OCI-LY3 (cell line): ENCODE measurements at regions not wholly inside any gene's neighbourhood (a gene's known extent, or its start where the extent isn't known, plus 50 kb on each side); places are given as distances from the start of the nearest gene placed in this dataset.

Experiments used
- H2AFZ ChIP-seq: fragments of 200-600, 300-600 bp; shearing (Covaris generic); 2 replicates; pipeline ENCODE4 v1.6.0; 2014; ENCODE audit warnings: antibody characterized with exemption, low read depth, low read length
- H3K27ac ChIP-seq: fragments of 200-600, 300-600 bp; sonication (generic); 2 replicates; pipeline ENCODE4 v1.5.1; 2014; ENCODE audit warnings: mild to moderate bottlenecking, low read length, moderate library complexity, mixed read lengths
- H3K27me3 ChIP-seq: fragments of 200-600, 300-600 bp; sonication (generic); 2 replicates; pipeline ENCODE4 v1.6.1; 2014; ENCODE audit warnings: low read depth, low read length, mixed read lengths
- H3K36me3 ChIP-seq: fragments of 200-600, 300-600 bp; sonication (generic); replicated peaks from 2 replicates; pipeline ENCODE3; 2014; ENCODE audit warnings: low read depth, low read length, mixed read lengths
- H3K4me1 ChIP-seq: fragments of 300-600, 200-600 bp; sonication (generic); 2 replicates; pipeline ENCODE4 v1.6.1; 2014; ENCODE audit warnings: low read length, mixed read lengths
- H3K4me2 ChIP-seq: fragments of 200-600, 300-600 bp; sonication (generic); 2 replicates; pipeline ENCODE4 v1.6.1; 2014; ENCODE audit warnings: low read length, mixed read lengths
- H3K4me3 ChIP-seq: fragments of 300-600, 200-600 bp; sonication (generic); 2 replicates; pipeline ENCODE4 v1.5.1; 2014; ENCODE audit warnings: antibody characterized with exemption, mild to moderate bottlenecking, low read length, moderate library complexity
- H3K79me2 ChIP-seq: fragments of 300-600, 200-600 bp; shearing (Covaris generic); 2 replicates; pipeline ENCODE4 v1.6.1; 2014; ENCODE audit warnings: mild to moderate bottlenecking, low read length, mixed read lengths
- H3K9ac ChIP-seq: fragments of 300-600, 200-600 bp; shearing (Covaris generic); 2 replicates; pipeline ENCODE4 v1.6.0; 2014; ENCODE audit warnings: mild to moderate bottlenecking, low read length, moderate library complexity
- H3K9me3 ChIP-seq: fragments of 200-600, 300-600 bp; shearing (Covaris generic); 2 replicates; pipeline ENCODE4 v1.6.1; 2014; ENCODE audit warnings: low read length, mixed read lengths; ENCODE audit not compliant: insufficient read depth
- H4K20me1 ChIP-seq: fragments of 200-600, 300-600 bp; sonication (generic); 2 replicates; pipeline ENCODE4 v1.6.1; 2016; ENCODE audit warnings: low read length, mixed read lengths; ENCODE audit not compliant: insufficient read depth
- EZH2phosphoT487 ChIP-seq: fragments of 200-600 bp; shearing (Covaris generic); IDR thresholded peaks from 2 replicates; pipeline ENCODE4 v1.6.1; 2018; ENCODE audit warnings: antibody characterized with exemption, mixed run types, low read depth
- TF ChIP-seq, protein P1 (sequence below): fragments of 200-600, 300-600 bp; sonication (generic); IDR thresholded peaks from 2 replicates; pipeline ENCODE4 v1.5.1; 2014; ENCODE audit warnings: antibody characterized with exemption, low read length, low read depth

DNA sequence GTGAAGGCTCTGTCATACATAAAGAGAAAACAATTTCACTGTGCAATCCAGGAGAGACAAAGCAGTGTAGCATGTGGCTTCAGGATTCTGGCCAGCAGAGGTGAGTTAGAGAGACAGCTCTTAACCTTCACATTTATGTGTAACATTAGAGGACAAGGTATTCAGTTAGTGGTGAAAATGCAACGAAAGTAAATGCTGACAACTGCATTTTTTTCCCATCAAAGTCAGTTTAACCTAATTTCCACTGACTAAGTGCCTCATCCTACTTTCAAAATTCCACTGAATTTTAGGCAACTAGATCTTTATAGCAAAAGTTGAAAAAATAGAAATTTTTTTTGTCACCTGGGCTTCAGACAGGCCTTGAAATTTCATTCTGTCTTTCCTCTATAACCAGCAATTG, 130.8 kb upstream of the LNX1 start:
- H3K4me2 ChIP-seq, result no peak overlapping the region
- H3K79me2 ChIP-seq, result no peaks in the 10 kb centered on the region
- no peaks in the 10 kb centered on the region for H3K9me3 ChIP-seq

DNA sequence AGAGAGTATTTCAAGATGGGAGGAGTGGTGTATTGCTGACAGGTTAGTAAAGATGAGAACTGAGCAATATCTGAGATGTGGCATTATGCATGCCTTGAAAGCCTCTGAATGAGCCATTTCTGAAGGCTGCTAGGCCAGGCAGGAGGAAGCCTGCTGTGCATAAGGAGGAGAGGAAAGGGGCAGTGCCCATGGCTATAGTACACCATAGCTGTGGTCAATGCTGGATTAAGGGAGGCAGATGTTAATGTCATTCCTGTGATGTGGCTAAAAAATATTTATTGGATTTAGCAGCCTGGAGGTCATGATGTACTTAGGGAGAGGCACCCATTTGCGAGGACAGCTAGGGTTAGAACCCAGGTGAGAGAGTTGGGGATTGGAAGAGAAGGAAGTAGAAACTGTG, 130.0 kb upstream of the LNX1 start:
- Histone ChIP-seq H3K79me2 (no peaks in the 10 kb centered on the region), H3K4me3 (no peak overlapping the region), H3K27me3 (no peaks in the 10 kb centered on the region), H3K4me1 (no peaks in the 10 kb centered on the region), H2AFZ (no peak overlapping the region), H3K9me3 (no peaks in the 10 kb centered on the region), H3K36me3 (no peaks in the 10 kb centered on the region), H4K20me1 (no peaks in the 10 kb centered on the region), H3K9ac (no peak overlapping the region), H3K4me2 (no peak overlapping the region), H3K27ac (no peak overlapping the region)
- TF ChIP-seq EZH2phosphoT487, result no peak
- TF ChIP-seq, protein P1, sequence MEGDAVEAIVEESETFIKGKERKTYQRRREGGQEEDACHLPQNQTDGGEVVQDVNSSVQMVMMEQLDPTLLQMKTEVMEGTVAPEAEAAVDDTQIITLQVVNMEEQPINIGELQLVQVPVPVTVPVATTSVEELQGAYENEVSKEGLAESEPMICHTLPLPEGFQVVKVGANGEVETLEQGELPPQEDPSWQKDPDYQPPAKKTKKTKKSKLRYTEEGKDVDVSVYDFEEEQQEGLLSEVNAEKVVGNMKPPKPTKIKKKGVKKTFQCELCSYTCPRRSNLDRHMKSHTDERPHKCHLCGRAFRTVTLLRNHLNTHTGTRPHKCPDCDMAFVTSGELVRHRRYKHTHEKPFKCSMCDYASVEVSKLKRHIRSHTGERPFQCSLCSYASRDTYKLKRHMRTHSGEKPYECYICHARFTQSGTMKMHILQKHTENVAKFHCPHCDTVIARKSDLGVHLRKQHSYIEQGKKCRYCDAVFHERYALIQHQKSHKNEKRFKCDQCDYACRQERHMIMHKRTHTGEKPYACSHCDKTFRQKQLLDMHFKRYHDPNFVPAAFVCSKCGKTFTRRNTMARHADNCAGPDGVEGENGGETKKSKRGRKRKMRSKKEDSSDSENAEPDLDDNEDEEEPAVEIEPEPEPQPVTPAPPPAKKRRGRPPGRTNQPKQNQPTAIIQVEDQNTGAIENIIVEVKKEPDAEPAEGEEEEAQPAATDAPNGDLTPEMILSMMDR, result no peak

More for the DNA sequence above, 130.8 kb upstream of the LNX1 start:
- Histone ChIP-seq H3K27ac (no peak overlapping the region), H3K36me3 (no peaks in the 10 kb centered on the region), H3K4me3 (no peak overlapping the region), H3K9ac (no peak overlapping the region), H2AFZ (no peak overlapping the region), H4K20me1 (no peaks in the 10 kb centered on the region), H3K27me3 (no peaks in the 10 kb centered on the region), H3K4me1 (no peaks in the 10 kb centered on the region)
- TF ChIP-seq EZH2phosphoT487, result no peak
- TF ChIP-seq, protein P1, result no peak

GRCh38 chr4:53720776-53721175, 129.5 kb upstream of the LNX1 start:
- H2AFZ ChIP-seq, result no peak overlapping the region
- TF ChIP-seq, protein P1, result no peak
- no peak for TF ChIP-seq EZH2phosphoT487
- no peaks in the 10 kb centered on the region for H4K20me1 ChIP-seq

GRCh38 chr4:53717064-53717549, 125.8 kb upstream of the LNX1 start:
- H3K36me3 ChIP-seq, result no peaks in the 10 kb centered on the region
- H3K79me2 ChIP-seq, result no peaks in the 10 kb centered on the region
- no peak for TF ChIP-seq EZH2phosphoT487
- TF ChIP-seq, protein P1, result no peak
- no peaks in the 10 kb centered on the region for H4K20me1 ChIP-seq
- no peak overlapping the region for H3K4me2 ChIP-seq
- no peak overlapping the region for H3K4me3 ChIP-seq
- no peaks in the 10 kb centered on the region for H3K9me3 ChIP-seq
- H2AFZ ChIP-seq, result no peak overlapping the region
- no peaks in the 10 kb centered on the region for H3K4me1 ChIP-seq
- no peak overlapping the region for H3K9ac ChIP-seq
- no peak overlapping the region for H3K27ac ChIP-seq
- no peaks in the 10 kb centered on the region for H3K27me3 ChIP-seq

More at GRCh38 chr4:53720776-53721175, 129.5 kb upstream of the LNX1 start:
- no peaks in the 10 kb centered on the region for H3K9me3 ChIP-seq
- no peaks in the 10 kb centered on the region for H3K79me2 ChIP-seq
- H3K9ac ChIP-seq, result no peak overlapping the region
- no peak overlapping the region for H3K4me3 ChIP-seq
- no peak overlapping the region for H3K4me2 ChIP-seq
- no peaks in the 10 kb centered on the region for H3K4me1 ChIP-seq
- H3K36me3 ChIP-seq, result no peaks in the 10 kb centered on the region
- no peak overlapping the region for H3K27ac ChIP-seq
- H3K27me3 ChIP-seq, result no peaks in the 10 kb centered on the region
